ENCODE measurements at regions not wholly inside any gene's neighbourhood (a gene's known extent, or its start where the extent isn't known, plus 50 kb on each side); places are given as distances from the start of the nearest gene placed in this dataset.

DNA sequence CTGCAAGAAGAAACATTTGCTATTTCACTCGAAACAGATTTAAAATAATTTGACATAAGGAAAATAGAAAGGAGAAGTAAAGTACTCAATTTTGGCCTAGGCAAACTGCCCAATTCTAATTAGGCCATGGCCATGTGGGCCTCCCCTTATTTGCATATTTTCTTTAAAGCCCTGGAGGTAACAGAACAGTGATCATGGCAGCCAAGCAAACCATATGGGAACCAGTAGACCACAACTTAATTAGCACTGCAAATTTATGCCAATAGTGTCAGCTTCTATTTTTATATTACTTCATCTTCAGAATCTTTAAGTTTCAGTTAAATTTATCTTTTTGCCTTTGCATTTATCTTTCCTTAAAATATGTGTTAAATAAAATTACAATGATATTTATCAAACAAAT is 63.3 kb upstream of the THSD7A start:
- no peak overlapping the region for H3K4me3 ChIP-seq
- no peaks in the 10 kb centered on the region for H3K27me3 ChIP-seq
- H3K9me3 ChIP-seq = no peaks in the 10 kb centered on the region
- DNase-seq = no peak
- H3K36me3 ChIP-seq = no peaks in the 10 kb centered on the region

DNA sequence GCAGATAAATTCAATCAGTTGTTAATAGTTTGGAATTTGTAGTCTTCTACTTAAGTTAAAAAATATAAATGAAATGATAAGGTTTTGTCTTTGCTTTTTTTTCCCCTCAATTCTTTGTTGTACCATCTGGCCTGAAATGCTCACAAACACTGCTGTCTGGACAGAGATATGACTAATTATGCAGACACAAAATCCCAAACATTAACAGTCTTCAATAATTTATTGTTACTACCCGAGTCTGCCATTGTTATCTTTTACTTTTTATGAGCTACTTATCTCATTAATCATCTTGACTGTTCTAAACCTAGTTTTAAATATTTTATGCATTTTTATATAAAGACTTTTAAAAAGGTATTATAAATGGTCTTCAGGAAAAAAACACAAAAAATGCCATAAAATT is 64.7 kb upstream of the THSD7A start:
- H3K36me3 ChIP-seq = no peaks in the 10 kb centered on the region
- DNase-seq = no peak
- H3K9me3 ChIP-seq = no peaks in the 10 kb centered on the region
- no peak overlapping the region for H3K4me3 ChIP-seq
- H3K27me3 ChIP-seq = no peaks in the 10 kb centered on the region

DNA sequence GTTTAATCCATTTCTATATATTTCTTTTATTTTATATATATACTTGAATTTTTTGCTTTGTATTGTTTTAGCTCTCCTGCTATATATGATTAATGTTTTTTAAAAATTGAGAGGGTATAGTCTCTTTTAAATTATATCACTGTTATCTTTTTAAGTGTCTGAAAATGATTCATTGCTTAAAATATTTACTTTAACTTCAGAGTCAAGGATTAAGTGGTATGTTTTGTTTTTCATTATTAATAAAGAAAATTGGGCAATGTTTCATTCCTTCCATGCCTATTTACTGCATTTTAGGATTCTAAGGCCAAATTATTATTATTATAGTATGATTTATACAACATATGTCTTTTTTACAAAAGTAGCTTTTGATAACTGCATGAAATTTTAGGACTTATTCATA is 67.2 kb upstream of the THSD7A start:
- Histone ChIP-seq H3K27me3 (0 out of 2 replicates have a peak, but pooled peaks cover 4% of the 10 kb centered on the region), H3K4me3 (no peak overlapping the region), H3K36me3 (no peaks in the 10 kb centered on the region), H3K9me3 (no peaks in the 10 kb centered on the region)
- DNase-seq = no peak

DNA sequence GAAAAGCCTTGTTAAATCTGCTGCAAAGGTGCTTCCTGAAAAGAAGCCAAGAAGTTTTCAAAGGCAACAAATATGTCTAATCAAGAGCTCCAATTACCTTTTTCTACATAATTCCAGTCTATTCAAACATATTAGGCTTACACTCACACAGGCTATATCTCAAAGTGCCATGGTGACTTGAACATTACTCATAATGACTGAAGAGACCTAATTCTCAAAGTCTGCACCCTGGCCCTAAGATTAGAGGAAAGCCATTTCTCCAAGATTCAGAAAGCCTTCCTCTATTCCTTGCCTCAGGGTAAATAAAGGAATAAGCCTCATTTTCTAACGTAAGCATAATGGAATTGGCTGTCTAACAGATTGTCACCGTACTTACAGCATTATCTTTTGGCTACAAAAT is 78.3 kb upstream of the THSD7A start:
- no peaks in the 10 kb centered on the region for H3K27me3 ChIP-seq
- no peak for DNase-seq
- H3K36me3 ChIP-seq = no peaks in the 10 kb centered on the region
- no peak overlapping the region for H3K4me3 ChIP-seq
- no peaks in the 10 kb centered on the region for H3K9me3 ChIP-seq

DNA sequence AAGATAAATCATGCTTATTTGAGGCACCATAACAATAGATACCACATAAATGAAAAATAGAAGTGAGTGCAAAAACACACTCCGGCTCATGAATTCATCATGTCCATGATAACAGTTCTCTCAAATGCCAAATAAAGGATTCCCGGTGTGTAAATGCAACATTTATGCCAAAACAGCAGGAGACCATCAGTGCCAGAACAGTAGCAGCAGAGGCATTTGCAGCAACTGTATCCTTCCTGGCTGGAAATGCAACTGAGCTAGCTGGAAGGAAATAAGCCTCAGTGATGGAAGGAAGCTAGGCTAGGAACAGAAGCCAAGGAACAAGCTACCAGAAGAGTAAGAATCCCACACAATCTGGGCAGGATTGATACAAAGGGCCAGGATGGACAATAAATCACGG is 79.9 kb upstream of the THSD7A start:
- no peaks in the 10 kb centered on the region for H3K9me3 ChIP-seq
- no peaks in the 10 kb centered on the region for H3K27me3 ChIP-seq
- H3K4me3 ChIP-seq = no peak overlapping the region
- H3K36me3 ChIP-seq = no peaks in the 10 kb centered on the region
- no peak for DNase-seq

DNA sequence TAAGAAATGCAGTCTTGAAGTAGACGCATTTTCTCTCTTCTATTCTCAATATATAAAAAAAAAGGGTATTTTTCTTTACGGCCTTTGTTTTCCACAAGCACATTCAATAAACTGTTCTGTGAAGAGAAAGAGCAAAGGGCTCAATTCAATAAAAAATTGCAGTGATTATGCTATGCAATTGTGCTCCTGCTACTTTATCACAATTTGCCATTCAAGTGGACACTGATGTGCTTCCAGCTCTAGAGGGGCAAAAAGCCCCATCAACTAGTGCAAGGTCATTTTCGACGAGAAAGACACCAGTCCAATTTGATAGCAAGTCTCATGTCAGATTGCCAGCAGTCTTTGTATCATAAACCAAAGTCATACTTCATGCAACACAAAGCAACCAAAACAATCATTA is 82.6 kb upstream of the THSD7A start:
- Histone ChIP-seq H3K36me3 (no peaks in the 10 kb centered on the region), H3K27me3 (no peaks in the 10 kb centered on the region), H3K9me3 (no peaks in the 10 kb centered on the region), H3K4me3 (no peak overlapping the region)
- DNase-seq = no peak

DNA sequence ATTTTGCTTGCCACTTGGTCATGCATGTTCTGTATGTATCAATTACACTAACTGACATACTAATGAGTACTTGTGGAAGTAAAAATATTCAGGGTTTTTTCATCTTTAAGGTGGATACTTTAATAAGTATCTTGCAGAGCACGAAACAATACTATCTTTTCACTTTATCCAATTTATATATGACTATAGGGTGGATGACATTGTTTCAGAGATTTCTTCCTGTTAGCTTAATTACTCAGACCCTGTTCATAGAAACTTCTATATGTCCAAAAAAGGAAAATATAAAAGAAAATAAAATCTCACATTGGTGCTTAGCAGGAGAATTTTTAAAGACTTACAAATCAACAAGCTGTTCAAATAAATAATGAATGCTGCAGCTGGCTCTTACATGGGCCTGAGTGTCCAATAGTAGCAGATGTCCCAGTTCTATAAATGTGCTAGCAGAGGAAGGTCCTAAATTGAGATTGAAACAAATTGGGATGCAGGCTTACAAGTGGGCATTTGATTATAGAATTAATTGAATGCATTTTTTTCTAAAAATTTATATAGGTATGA is 91.5 kb upstream of the THSD7A start:
- no peaks in the 10 kb centered on the region for H3K36me3 ChIP-seq
- no peak for DNase-seq
- H3K27me3 ChIP-seq = no peaks in the 10 kb centered on the region
- no peak overlapping the region for H3K4me3 ChIP-seq
- no peaks in the 10 kb centered on the region for H3K9me3 ChIP-seq

DNA sequence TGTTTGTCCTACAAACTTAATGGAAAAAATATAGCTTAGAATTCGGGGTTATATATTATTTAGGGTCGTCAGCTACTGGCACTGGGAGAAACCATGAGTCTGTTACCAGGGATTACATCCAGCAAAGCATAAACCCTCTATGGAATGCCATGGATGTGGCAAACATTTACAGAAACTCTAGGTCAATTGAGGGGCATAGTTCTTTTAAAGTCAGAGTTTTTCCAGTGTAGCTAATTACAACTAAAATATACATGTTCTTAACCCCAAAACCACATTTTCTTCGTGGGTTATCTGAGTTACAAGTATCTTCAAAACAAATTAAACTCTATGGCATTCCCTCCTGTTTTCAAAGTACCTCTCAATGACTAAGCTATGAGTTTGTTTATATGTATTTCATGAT is 99.3 kb upstream of the THSD7A start:
- Histone ChIP-seq H3K4me3 (no peak overlapping the region), H3K9me3 (no peaks in the 10 kb centered on the region), H3K27me3 (no peaks in the 10 kb centered on the region), H3K36me3 (no peaks in the 10 kb centered on the region)
- DNase-seq = no peak

DNA sequence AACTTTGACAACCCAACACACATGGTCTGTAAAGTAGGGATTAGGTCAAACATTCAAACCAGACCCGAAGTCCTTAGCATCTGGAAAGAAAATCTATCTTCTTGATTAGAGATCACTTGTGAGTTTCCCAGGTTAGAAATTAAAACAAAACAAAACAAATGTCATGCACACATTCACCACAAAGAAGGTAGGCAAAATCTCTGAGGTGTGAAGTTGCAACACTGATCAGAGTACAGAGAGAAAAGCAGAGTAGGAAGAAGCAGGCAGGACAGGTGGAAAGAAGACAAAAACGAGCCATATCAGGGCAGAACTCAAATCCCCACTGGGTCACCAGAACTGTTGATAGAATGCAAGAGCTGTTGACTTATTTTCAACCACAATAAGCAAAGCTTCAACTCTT is 102.8 kb upstream of the THSD7A start:
- Histone ChIP-seq H3K27me3 (no peaks in the 10 kb centered on the region), H3K4me3 (no peak overlapping the region), H3K9me3 (no peaks in the 10 kb centered on the region), H3K36me3 (no peaks in the 10 kb centered on the region)
- no peak for DNase-seq

DNA sequence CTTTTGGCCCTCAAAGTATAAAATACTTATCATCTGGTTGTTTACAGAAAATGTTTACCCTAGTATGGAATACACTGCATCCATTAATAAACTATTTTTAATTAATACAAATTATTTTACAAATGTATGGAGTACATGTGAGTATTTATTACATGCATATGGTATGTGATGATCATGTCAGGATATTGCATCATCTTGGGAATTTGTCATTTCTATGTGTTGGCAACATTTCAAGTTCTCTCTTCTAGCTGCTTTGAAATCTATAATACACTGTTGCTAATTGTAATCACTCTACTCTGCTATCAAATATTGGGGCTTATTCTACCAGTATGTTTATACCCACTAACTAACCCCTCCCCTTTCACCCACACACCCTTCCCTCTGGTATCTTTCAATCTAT is 103.9 kb upstream of the THSD7A start:
- Histone ChIP-seq H3K4me3 (no peak overlapping the region), H3K36me3 (no peaks in the 10 kb centered on the region), H3K9me3 (no peaks in the 10 kb centered on the region), H3K27me3 (no peaks in the 10 kb centered on the region)
- no peak for DNase-seq

DNA sequence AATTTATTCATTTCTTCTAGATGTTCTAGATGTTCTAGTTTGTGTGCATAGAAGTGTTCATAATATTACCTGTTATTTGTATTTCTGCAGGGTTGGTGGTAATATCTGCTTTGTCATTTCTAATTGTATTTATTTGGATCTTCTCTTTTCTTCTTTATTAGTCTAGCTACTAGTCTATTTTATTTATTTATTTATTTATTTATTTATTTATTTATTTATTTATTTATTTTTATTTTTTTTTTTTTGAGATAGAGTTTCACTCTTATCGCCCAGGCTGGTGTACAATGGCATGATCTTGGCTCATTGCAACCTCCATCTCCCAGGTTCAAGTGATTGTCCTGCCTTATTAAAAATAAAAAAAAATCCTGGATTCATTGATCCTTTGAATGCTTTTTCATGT is 114.8 kb upstream of the THSD7A start:
- no peaks in the 10 kb centered on the region for H3K27me3 ChIP-seq

DNA sequence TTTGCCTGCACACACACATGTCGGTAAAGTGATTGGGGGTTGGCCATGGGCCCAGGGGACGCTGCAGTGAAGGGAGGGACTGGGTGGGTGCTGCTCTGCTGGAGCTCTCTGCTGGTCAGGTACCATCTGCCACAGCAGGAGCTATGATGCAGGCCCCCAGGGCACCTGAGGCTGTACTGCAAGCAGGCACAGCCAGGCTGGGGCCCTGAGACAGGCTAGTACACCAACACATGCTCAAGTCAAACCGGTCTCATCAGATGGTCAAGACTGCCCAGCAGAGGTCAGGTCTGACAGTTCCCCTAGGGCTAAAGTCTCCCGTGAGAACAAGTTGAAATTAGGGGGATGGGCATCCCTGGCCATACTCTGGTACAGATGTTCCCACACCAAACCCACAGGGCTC is 118.3 kb upstream of the THSD7A start:
- no peaks in the 10 kb centered on the region for H3K9me3 ChIP-seq
- DNase-seq = no peak
- no peaks in the 10 kb centered on the region for H3K27me3 ChIP-seq
- no peaks in the 10 kb centered on the region for H3K36me3 ChIP-seq
- H3K4me3 ChIP-seq = no peak overlapping the region

More for the DNA sequence above, 114.8 kb upstream of the THSD7A start:
- Histone ChIP-seq H3K9me3 (no peaks in the 10 kb centered on the region), H3K4me3 (no peak overlapping the region), H3K36me3 (no peaks in the 10 kb centered on the region)
- no peak for DNase-seq

DNA sequence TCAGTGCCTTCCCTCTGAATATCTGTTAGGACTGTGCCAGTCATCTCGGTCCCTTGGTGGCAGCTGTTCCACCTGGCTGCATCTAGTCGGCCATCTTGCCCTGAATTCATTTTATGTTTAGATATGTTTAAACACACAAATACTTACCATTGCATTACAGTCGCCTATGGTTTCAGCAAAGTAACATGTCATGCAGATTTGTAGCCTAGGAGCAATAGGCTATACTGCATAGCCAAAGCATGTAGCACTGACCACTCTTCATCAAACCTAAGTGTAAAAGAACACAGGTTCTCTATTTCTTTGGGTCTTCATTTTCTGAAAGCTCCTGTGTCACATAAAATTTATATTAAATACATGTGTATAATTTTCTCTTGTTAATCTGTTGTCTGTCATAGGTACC is 118.9 kb upstream of the THSD7A start:
- no peak for DNase-seq
- Histone ChIP-seq H3K27me3 (no peaks in the 10 kb centered on the region), H3K4me3 (no peak overlapping the region), H3K36me3 (no peaks in the 10 kb centered on the region), H3K9me3 (no peaks in the 10 kb centered on the region)

DNA sequence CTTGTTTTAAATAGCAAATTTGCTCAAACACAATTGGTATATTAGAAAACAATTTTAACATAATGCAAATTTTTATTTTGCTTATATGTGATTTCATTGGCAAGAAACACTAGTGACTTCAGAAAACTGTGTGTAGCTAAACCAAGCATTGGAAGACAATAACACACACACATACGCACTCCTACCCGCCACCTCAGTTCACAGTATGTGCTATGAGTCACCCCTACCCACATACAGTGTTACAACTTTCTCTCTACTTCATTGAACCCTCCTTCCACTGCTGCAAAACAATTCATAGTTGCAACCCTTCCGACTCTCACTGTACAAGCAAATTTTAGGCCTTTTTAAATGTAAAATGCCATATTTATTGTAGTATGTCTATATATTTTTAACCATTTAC is 119.9 kb upstream of the THSD7A start:
- H3K36me3 ChIP-seq = no peaks in the 10 kb centered on the region
- H3K4me3 ChIP-seq = no peak overlapping the region
- DNase-seq = no peak
- no peaks in the 10 kb centered on the region for H3K9me3 ChIP-seq
- H3K27me3 ChIP-seq = no peaks in the 10 kb centered on the region

DNA sequence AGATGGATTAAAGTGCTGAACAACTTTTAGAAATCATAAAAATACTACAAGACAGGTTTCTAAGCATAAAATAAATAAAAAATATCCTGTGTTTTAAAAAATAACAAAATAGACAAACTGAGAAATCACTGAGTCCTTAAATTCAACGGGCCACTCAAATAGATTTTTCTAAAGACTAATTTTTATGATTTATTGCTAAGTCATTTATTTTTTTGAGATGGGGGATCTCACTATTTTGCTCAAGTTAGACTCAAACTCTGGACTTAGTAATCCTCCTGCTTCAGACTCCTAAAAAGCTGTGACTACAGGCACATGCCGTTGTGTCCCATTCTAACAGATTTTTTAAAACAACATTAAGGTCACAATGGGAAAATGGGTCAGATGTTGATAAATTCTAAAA is 121.0 kb upstream of the THSD7A start:
- Histone ChIP-seq H3K4me3 (no peak overlapping the region), H3K36me3 (no peaks in the 10 kb centered on the region), H3K9me3 (no peaks in the 10 kb centered on the region), H3K27me3 (no peaks in the 10 kb centered on the region)
- DNase-seq = no peak

DNA sequence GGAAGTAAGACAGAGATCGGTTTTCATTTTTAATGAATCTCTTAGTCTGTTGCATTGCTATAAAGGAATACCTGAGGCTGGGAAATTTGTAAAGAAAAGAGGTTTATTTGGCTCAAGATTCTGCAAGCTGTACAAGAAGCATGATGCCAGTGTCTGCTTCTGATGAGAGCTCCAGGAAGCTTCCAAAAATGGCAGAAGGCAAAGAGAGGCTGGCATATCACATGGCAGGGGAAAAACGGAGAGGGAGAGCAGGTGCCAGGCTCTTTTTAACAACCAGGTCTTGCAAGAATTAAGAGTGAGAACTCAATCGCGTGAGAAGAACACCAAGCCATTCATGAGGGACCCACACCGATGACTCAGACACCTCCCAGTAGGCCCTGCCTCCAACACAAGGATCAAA is 125.0 kb upstream of the THSD7A start:
- no peak overlapping the region for H3K4me3 ChIP-seq
- DNase-seq = no peak
- no peaks in the 10 kb centered on the region for H3K27me3 ChIP-seq
- H3K9me3 ChIP-seq = no peaks in the 10 kb centered on the region
- no peaks in the 10 kb centered on the region for H3K36me3 ChIP-seq

DNA sequence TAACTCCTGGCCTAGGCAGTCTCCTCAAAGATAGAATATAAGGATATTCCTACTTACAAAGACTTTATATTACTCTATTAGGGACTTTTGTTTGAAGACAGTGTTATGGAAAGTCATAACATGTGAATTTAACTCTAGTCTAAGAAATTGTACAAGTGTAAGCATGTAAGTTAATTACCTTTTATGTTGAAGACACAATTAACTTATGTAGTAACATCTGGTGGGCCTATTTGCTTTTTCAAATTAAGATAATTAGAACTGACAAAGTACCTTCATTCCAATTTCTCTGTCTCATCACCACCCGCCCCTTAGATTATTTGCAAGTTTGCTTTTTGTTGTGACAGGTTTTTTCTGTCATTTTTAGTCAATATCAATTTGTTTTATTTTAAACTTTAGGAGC is 126.0 kb upstream of the THSD7A start:
- Histone ChIP-seq H3K4me3 (no peak overlapping the region), H3K36me3 (no peaks in the 10 kb centered on the region), H3K27me3 (no peaks in the 10 kb centered on the region), H3K9me3 (no peaks in the 10 kb centered on the region)
- no peak for DNase-seq

DNA sequence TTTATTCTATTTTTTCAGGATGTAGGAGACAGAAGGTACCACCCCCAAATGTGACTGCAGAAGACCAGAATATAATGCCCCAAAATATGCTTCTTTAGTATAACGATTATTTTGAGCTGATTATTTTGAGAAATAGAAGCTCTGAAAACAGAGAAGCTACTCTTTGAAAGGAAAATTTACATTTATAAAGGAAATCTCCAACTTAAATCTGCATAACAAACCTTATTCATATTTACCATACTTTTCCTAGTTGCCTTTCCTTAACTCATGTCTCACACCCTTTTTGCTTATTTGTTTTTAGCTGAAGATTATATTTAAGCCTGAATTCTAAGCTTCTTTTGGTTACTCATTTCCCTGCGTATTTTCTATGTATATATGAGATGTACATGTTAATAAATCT is 127.1 kb upstream of the THSD7A start:
- Histone ChIP-seq H3K9me3 (no peaks in the 10 kb centered on the region), H3K4me3 (no peak overlapping the region), H3K27me3 (no peaks in the 10 kb centered on the region), H3K36me3 (no peaks in the 10 kb centered on the region)
- DNase-seq = no peak

DNA sequence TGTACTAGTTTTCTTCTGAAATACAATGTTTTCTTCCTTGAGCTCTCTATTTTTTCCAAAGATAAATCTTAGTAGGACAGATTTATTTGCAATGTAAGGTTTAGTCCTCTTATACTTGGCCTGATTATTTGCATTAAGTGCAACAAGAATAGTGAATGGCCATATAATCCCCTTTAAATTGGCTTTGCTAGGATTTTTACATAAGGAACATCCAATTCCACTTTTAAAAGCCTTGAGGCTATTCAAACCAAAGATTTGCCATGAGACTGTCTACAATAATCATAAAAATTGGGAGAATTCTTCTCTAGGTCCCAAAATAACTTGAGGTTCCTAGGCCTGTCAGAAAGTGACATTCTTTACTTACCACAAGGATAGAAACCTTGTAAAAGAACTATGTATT is 128.6 kb upstream of the THSD7A start:
- Histone ChIP-seq H3K36me3 (no peaks in the 10 kb centered on the region), H3K27me3 (no peaks in the 10 kb centered on the region), H3K4me3 (no peak overlapping the region), H3K9me3 (no peaks in the 10 kb centered on the region)
- no peak for DNase-seq

Measured in MG63 (cell line).